ENCODE measurements at regions not wholly inside any gene's neighbourhood (a gene's known extent, or its start where the extent isn't known, plus 50 kb on each side); places are given as distances from the start of the nearest gene placed in this dataset.

GRCh38 chr2:12050396-12050795 is 304.0 kb downstream of the LPIN1 start:
- no peak overlapping the region for H3K27ac ChIP-seq
- no peaks in the 10 kb centered on the region for H3K4me1 ChIP-seq
- no peak for DNase-seq (ENCODE audit: low spot score in 2 of 2)
- H3K4me3 ChIP-seq: no peak overlapping the region
- 63% methylated on average over 6 of the region's 6 CpGs for WGBS
- no peaks in the 10 kb centered on the region for H3K36me3 ChIP-seq
- TF ChIP-seq POLR2AphosphoS5 (IDR thresholded peaks at IDR 0.05) (no peak), EP300 (IDR thresholded peaks at IDR 0.05) (no peak), CTCF (IDR thresholded peaks at IDR 0.05) (no peak), POLR2A (IDR thresholded peaks at IDR 0.05) (no peak)
- no peaks in the 10 kb centered on the region for H3K9me3 ChIP-seq
- H3K27me3 ChIP-seq: no peaks in the 10 kb centered on the region

- TF ChIP-seq POLR2AphosphoS5 (IDR thresholded peaks at IDR 0.05) (no peak), POLR2A (IDR thresholded peaks at IDR 0.05) (no peak), EP300 (IDR thresholded peaks at IDR 0.05) (no peak), CTCF (IDR thresholded peaks at IDR 0.05) (no peak)
- no peaks in the 10 kb centered on the region for H3K4me1 ChIP-seq
- H3K4me3 ChIP-seq: no peak overlapping the region
- WGBS: 96% methylated on average over 2 of the region's 2 CpGs
- no peaks in the 10 kb centered on the region for H3K9me3 ChIP-seq
- H3K27ac ChIP-seq: no peak overlapping the region
- no peak for DNase-seq (ENCODE audit: low spot score in 2 of 2)
- H3K27me3 ChIP-seq: no peaks in the 10 kb centered on the region
- H3K36me3 ChIP-seq: no peaks in the 10 kb centered on the region
Observed at GRCh38 chr2:12051831-12052230, 305.4 kb downstream of the LPIN1 start.

GRCh38 chr2:12052796-12053195 is 306.4 kb downstream of the LPIN1 start:
- no peak overlapping the region for H3K27ac ChIP-seq
- no peaks in the 10 kb centered on the region for H3K36me3 ChIP-seq
- WGBS: 90% methylated on average over 3 of the region's 3 CpGs
- TF ChIP-seq EP300 (IDR thresholded peaks at IDR 0.05): no peak
- no peak for TF ChIP-seq CTCF (IDR thresholded peaks at IDR 0.05)
- TF ChIP-seq POLR2A (IDR thresholded peaks at IDR 0.05): no peak
- TF ChIP-seq POLR2AphosphoS5 (IDR thresholded peaks at IDR 0.05): no peak
- no peak overlapping the region for H3K4me3 ChIP-seq
- no peak for DNase-seq (ENCODE audit: low spot score in 2 of 2)
- no peaks in the 10 kb centered on the region for H3K27me3 ChIP-seq
- no peaks in the 10 kb centered on the region for H3K4me1 ChIP-seq
- H3K9me3 ChIP-seq: no peaks in the 10 kb centered on the region

- no peak for DNase-seq (ENCODE audit: low spot score in 2 of 2)
- WGBS: 78% methylated on average over 3 of the region's 3 CpGs
Observed at GRCh38 chr2:12054956-12055618, 308.7 kb downstream of the LPIN1 start.

More at GRCh38 chr2:12054956-12055618, 308.7 kb downstream of the LPIN1 start:
- no peaks in the 10 kb centered on the region for H3K9me3 ChIP-seq
- TF ChIP-seq EP300 (IDR thresholded peaks at IDR 0.05): no peak
- TF ChIP-seq POLR2AphosphoS5 (IDR thresholded peaks at IDR 0.05): no peak
- no peak for TF ChIP-seq CTCF (IDR thresholded peaks at IDR 0.05)
- TF ChIP-seq POLR2A (IDR thresholded peaks at IDR 0.05): no peak
- no peaks in the 10 kb centered on the region for H3K36me3 ChIP-seq
- H3K4me1 ChIP-seq: no peaks in the 10 kb centered on the region
- H3K27ac ChIP-seq: no peak overlapping the region
- H3K4me3 ChIP-seq: no peak overlapping the region
- no peaks in the 10 kb centered on the region for H3K27me3 ChIP-seq

All from suprapubic skin (tissue), 4 donors.